PC-3 (cell line): ENCODE measurements at regions not wholly inside any gene's neighbourhood (a gene's known extent, or its start where the extent isn't known, plus 50 kb on each side); places are given as distances from the start of the nearest gene placed in this dataset.

Source experiments
- ATAC-seq: fragments of 200-7000 bp; cut with Tn5 transposase; 2 replicates; pipeline ENCODE4 v1.9.1; 2020; ENCODE audit warnings: mild to moderate bottlenecking, moderate library complexity
- BruUV-seq: library from RNA; stranded (reverse); fragments of 400-500 nt; replicated peaks from 2 replicates; lab custom pipeline; 2021; lab: Mats Ljungman, UMichigan
- CTCF ChIA-PET: fragments of 300-600 bp; sonication (Branson Sonifier 250); formaldehyde crosslinking; loops from one replicate; lab custom pipeline; 2022; ENCODE audit warnings: antibody characterized with exemption; lab: Charles Lee
- POLR2A ChIA-PET: fragments of 300-600 bp; sonication (Branson Sonifier 250); formaldehyde crosslinking; loops from one replicate; lab custom pipeline; 2022; ENCODE audit warnings: antibody characterized with exemption; ENCODE audit not compliant: unreplicated experiment; lab: Charles Lee
- DNase-seq: peaks from one replicate; pipeline ENCODE4 v3.0.0-alpha.2; 2015
- H2AFZ ChIP-seq: fragments of 300-600 bp; sonication (generic); 2 replicates; pipeline ENCODE4 v1.6.0; 2016; ENCODE audit warnings: antibody characterized with exemption, low read length
- H3F3A ChIP-seq: fragments of 300-600 bp; sonication (generic); one replicate; pipeline ENCODE4 v1.6.0; 2017; ENCODE audit warnings: antibody characterized with exemption, low read length, control low read depth, mild to moderate bottlenecking; ENCODE audit not compliant: unreplicated experiment
- H3K27ac ChIP-seq: fragments of 300-600 bp; sonication (generic); 2 replicates; pipeline ENCODE4 v1.5.1; 2016; ENCODE audit warnings: mild to moderate bottlenecking, low read length
- H3K27me3 ChIP-seq: fragments of 300-600 bp; sonication (generic); 2 replicates; pipeline ENCODE4 v1.6.1; 2016; ENCODE audit warnings: low read length, mixed read lengths
- H3K36me3 ChIP-seq: fragments of 300-600 bp; sonication (generic); 2 replicates; pipeline ENCODE4 v1.6.1; 2016; ENCODE audit warnings: low read depth, mixed run types, low read length, mixed read lengths
- H3K4me1 ChIP-seq: fragments of 300-600 bp; sonication (generic); 2 replicates; pipeline ENCODE4 v1.5.1; 2016; ENCODE audit warnings: low read length; ENCODE audit not compliant: insufficient read depth
- H3K4me2 ChIP-seq: fragments of 300-600 bp; sonication (generic); 2 replicates; pipeline ENCODE4 v1.6.0; 2016; ENCODE audit warnings: low read length
- H3K4me3 ChIP-seq: fragments of 300-600 bp; sonication (generic); 2 replicates; pipeline ENCODE4 v1.5.1; 2016; ENCODE audit warnings: mild to moderate bottlenecking, low read length, mixed read lengths
- H3K79me2 ChIP-seq: fragments of 300-600 bp; sonication (generic); 2 replicates; pipeline ENCODE4 v1.6.1; 2017; ENCODE audit warnings: low read length, mixed read lengths
- H3K9ac ChIP-seq: fragments of 300-600 bp; sonication (generic); 2 replicates; pipeline ENCODE4 v1.6.0; 2016; ENCODE audit warnings: mild to moderate bottlenecking, low read length
- H3K9me2 ChIP-seq: fragments of 300-600 bp; sonication (generic); replicated peaks from 2 replicates; pipeline ENCODE4 v1.6.1; 2016; ENCODE audit warnings: mixed run types, low read length, mixed read lengths
- H3K9me3 ChIP-seq: fragments of 300-600 bp; sonication (generic); 2 replicates; pipeline ENCODE4 v1.6.1; 2016; ENCODE audit warnings: low read length, mixed read lengths
- H4K20me1 ChIP-seq: fragments of 300-600 bp; sonication (generic); 2 replicates; pipeline ENCODE4 v1.6.1; 2016; ENCODE audit warnings: low read length, mixed read lengths
- EZH2 ChIP-seq: fragments of 300-600 bp; sonication (generic); IDR thresholded peaks from one replicate; pipeline ENCODE4 v1.6.1; 2017; ENCODE audit warnings: antibody characterized with exemption, mild to moderate bottlenecking, low read length; ENCODE audit not compliant: unreplicated experiment
- EZH2phosphoT487 ChIP-seq: fragments of 300-600 bp; sonication (generic); IDR thresholded peaks from 2 replicates; pipeline ENCODE4 v1.6.1; 2018; ENCODE audit warnings: mild to moderate bottlenecking, antibody characterized with exemption, low read length, borderline replicate concordance
- intact Hi-C: fragments of 100-400 bp; cut with micrococcal nuclease; formaldehyde crosslinking; loops from 2 replicates; pipeline ENCODE4 v1.9.0; 2023
- TF ChIP-seq, protein P1 (sequence below): fragments of 300-600 bp; sonication (generic); conservative IDR thresholded peaks from 2 replicates; pipeline ENCODE4 v1.5.1; 2017; ENCODE audit warnings: antibody characterized with exemption, low read depth, mild to moderate bottlenecking, low read length

GRCh38 chr4:36779601-36780000 is 464.9 kb upstream of the NWD2 start:
- Histone ChIP-seq H4K20me1 (no peaks in the 10 kb centered on the region), H3F3A (no peaks in the 10 kb centered on the region), H3K4me3 (no peak overlapping the region), H3K79me2 (no peaks in the 10 kb centered on the region), H3K9me3 (no peaks in the 10 kb centered on the region), H2AFZ (no peak overlapping the region), H3K27ac (no peak overlapping the region), H3K4me2 (no peak overlapping the region), H3K9ac (no peak overlapping the region), H3K4me1 (no peaks in the 10 kb centered on the region), H3K36me3 (no peaks in the 10 kb centered on the region), H3K27me3 (no peaks in the 10 kb centered on the region), H3K9me2 (no peaks in the 10 kb centered on the region)
- no peak for ATAC-seq
- no peak for TF ChIP-seq EZH2phosphoT487
- TF ChIP-seq, protein P1, sequence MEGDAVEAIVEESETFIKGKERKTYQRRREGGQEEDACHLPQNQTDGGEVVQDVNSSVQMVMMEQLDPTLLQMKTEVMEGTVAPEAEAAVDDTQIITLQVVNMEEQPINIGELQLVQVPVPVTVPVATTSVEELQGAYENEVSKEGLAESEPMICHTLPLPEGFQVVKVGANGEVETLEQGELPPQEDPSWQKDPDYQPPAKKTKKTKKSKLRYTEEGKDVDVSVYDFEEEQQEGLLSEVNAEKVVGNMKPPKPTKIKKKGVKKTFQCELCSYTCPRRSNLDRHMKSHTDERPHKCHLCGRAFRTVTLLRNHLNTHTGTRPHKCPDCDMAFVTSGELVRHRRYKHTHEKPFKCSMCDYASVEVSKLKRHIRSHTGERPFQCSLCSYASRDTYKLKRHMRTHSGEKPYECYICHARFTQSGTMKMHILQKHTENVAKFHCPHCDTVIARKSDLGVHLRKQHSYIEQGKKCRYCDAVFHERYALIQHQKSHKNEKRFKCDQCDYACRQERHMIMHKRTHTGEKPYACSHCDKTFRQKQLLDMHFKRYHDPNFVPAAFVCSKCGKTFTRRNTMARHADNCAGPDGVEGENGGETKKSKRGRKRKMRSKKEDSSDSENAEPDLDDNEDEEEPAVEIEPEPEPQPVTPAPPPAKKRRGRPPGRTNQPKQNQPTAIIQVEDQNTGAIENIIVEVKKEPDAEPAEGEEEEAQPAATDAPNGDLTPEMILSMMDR: no peak
- TF ChIP-seq EZH2: no peak
- ChIA-PET CTCF (no interaction called here), POLR2A (no interaction called here)
- intact Hi-C loops: no loop called here
- BruUV-seq: no TSS peak
- DNase-seq: no peak

DNA sequence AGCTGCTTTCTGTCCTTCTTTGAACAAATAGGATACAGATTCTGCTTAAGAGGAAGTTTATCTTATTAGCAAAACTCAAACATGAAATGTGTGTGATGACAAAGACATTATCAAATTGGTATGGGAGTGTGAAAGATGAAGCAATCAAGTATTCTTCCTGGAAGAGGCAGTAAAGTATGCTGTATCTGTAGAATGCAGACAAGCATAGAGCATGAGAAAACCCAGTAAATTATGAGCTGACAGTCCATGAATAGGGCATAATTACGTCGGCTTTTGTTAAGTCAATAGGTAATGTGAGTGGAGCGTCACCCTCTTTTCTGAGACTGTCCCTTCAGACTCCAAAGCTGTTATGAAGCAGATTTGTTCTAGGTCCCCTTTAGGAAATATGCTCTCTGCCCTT is 458.6 kb upstream of the NWD2 start:
- Histone ChIP-seq H3K4me3 (no peak overlapping the region), H2AFZ (no peak overlapping the region), H3F3A (no peaks in the 10 kb centered on the region), H3K9me3 (no peaks in the 10 kb centered on the region), H3K36me3 (no peaks in the 10 kb centered on the region), H3K27me3 (no peaks in the 10 kb centered on the region), H3K27ac (no peak overlapping the region), H3K9ac (no peak overlapping the region), H3K9me2 (no peaks in the 10 kb centered on the region), H3K4me2 (no peak overlapping the region), H3K79me2 (no peaks in the 10 kb centered on the region), H4K20me1 (no peaks in the 10 kb centered on the region), H3K4me1 (no peaks in the 10 kb centered on the region)
- TF ChIP-seq EZH2phosphoT487: no peak
- TF ChIP-seq EZH2: no peak
- TF ChIP-seq, protein P1: no peak
- intact Hi-C loops: no loop called here
- BruUV-seq: no TSS peak
- DNase-seq (no peak), ATAC-seq (no peak)
- CTCF ChIA-PET: interaction anchor here (0.5 kb wide), 1 partner anchor 382 kb away, joined by 6 read pairs; no protein-coding TSS in a partner anchor
- POLR2A ChIA-PET: no interaction called here

DNA sequence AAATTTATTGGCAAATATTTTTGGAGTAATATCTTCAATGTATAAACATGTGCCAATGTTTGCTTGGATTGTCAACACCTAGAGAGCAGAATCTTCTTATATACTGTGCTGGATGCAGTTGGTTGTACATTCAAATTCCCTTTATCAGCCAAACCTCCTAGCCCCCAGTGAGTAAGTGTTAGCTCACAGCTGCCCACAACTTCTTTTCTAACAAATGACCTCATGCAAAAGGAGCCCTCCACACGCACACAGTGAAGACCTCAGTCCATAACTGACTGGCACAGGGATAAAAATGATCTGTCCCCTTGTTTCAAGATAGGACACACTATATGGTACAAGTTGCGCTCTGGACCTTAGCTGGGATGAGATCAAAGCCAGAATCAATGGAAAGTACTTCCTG is 458.0 kb upstream of the NWD2 start:
- intact Hi-C loops: no loop called here
- CTCF ChIA-PET: interaction anchor here (0.5 kb wide), 1 partner anchor 381 kb away, joined by 6 read pairs; no protein-coding TSS in a partner anchor
- TF ChIP-seq EZH2 (no peak), EZH2phosphoT487 (no peak)
- TF ChIP-seq, protein P1: no peak

More for the DNA sequence above, 458.0 kb upstream of the NWD2 start:
- no TSS peak for BruUV-seq
- Histone ChIP-seq H3K79me2 (no peaks in the 10 kb centered on the region), H3F3A (no peaks in the 10 kb centered on the region), H3K9me3 (no peaks in the 10 kb centered on the region), H3K36me3 (no peaks in the 10 kb centered on the region), H2AFZ (no peak overlapping the region), H3K27ac (no peak overlapping the region), H3K4me3 (no peak overlapping the region), H3K9ac (no peak overlapping the region), H3K27me3 (no peaks in the 10 kb centered on the region), H3K9me2 (no peaks in the 10 kb centered on the region), H3K4me1 (no peaks in the 10 kb centered on the region), H3K4me2 (no peak overlapping the region), H4K20me1 (no peaks in the 10 kb centered on the region)
- ATAC-seq: no peak
- DNase-seq: no peak
- POLR2A ChIA-PET: no interaction called here
